NCI-H524 treated with DMSO at 0.1 percent for 48 hours (cell line): ENCODE measurements at regions not wholly inside any gene's neighbourhood (a gene's known extent, or its start where the extent isn't known, plus 50 kb on each side); places are given as distances from the start of the nearest gene placed in this dataset.
"Not testable (repeated sequence)": the region's sequence is repeated elsewhere in the genome, so short reads cannot be mapped to it uniquely, and the experiment has no call there.

ENCODE experiments used
- DNase-seq: peaks from one replicate; lab custom pipeline; 2025; lab: John Stamatoyannopoulos, UW

- no peak for DNase-seq
Observed at GRCh38 chr11:42311514-42311913, 852.1 kb upstream of the LRRC4C start.

- no peak for DNase-seq
Observed at GRCh38 chr11:42311944-42312343, 852.5 kb upstream of the LRRC4C start.

- no peak for DNase-seq
Observed at GRCh38 chr11:42315267-42315666, 855.8 kb upstream of the LRRC4C start.

- DNase-seq: no peak
Observed at GRCh38 chr11:42315846-42316245, 856.4 kb upstream of the LRRC4C start.

- no peak for DNase-seq
Observed at GRCh38 chr11:42319921-42320320, 860.5 kb upstream of the LRRC4C start.

GRCh38 chr11:42329929-42330565, 870.6 kb upstream of the LRRC4C start:
- DNase-seq: no peak

GRCh38 chr11:42337786-42338455, 878.5 kb upstream of the LRRC4C start:
- DNase-seq: no peak

- DNase-seq: no peak
Observed at GRCh38 chr11:42344204-42344792, 884.8 kb upstream of the LRRC4C start.

- DNase-seq: no peak
Observed at GRCh38 chr11:42345933-42346332, 886.5 kb upstream of the LRRC4C start.

- DNase-seq: no peak
Observed at GRCh38 chr11:42363701-42364100, 904.2 kb upstream of the LRRC4C start.

GRCh38 chr11:42390116-42390515, 921.7 kb upstream of the API5 start:
- no peak for DNase-seq

- no peak for DNase-seq
Observed at GRCh38 chr11:42397483-42397882, 914.3 kb upstream of the API5 start.

GRCh38 chr11:42407341-42407740, 904.5 kb upstream of the API5 start:
- no peak for DNase-seq

GRCh38 chr11:42410251-42410955, 901.4 kb upstream of the API5 start:
- no peak for DNase-seq

- DNase-seq: no peak
Observed at GRCh38 chr11:42412590-42412989, 899.2 kb upstream of the API5 start.

- no peak for DNase-seq
Observed at GRCh38 chr11:42417691-42418090, 894.1 kb upstream of the API5 start.

- DNase-seq: no peak
Observed at GRCh38 chr11:42422090-42422489, 889.7 kb upstream of the API5 start.

- not testable (repeated sequence) for DNase-seq
Observed at GRCh38 chr11:42434911-42435310, 876.9 kb upstream of the API5 start.

- DNase-seq: no peak
Observed at GRCh38 chr11:42444406-42444805, 867.4 kb upstream of the API5 start.

GRCh38 chr11:42462558-42463310, 849.1 kb upstream of the API5 start:
- no peak for DNase-seq

- peak; percentile 15 for DNase-seq
Observed at GRCh38 chr11:42465623-42466022, 846.2 kb upstream of the API5 start.

- no peak for DNase-seq
Observed at GRCh38 chr11:42473106-42473505, 838.7 kb upstream of the API5 start.
